Mucosa of descending colon (tissue), 3 donors: ENCODE measurements at regions not wholly inside any gene's neighbourhood (a gene's known extent, or its start where the extent isn't known, plus 50 kb on each side); places are given as distances from the start of the nearest gene placed in this dataset.

Experiments
- ATAC-seq: fragments of 200-7000 bp; cut with Tn5 transposase; one replicate; pipeline ENCODE4 v1.9.1; 2020; ENCODE audit warnings: mild to moderate bottlenecking, moderate library complexity
- DNase-seq, 3 donors: peaks; one replicate each; pipeline ENCODE4 v3.0.0-alpha.2; 2020
- H3K36me3 ChIP-seq: fragments of 200-600 bp; one replicate; pipeline ENCODE4 v1.8.0; 2021; ENCODE audit warnings: low read depth, mild to moderate bottlenecking
- H3K4me1 ChIP-seq: fragments of 200-600 bp; one replicate; pipeline ENCODE4 v1.8.0; 2021; ENCODE audit warnings: low read depth, mild to moderate bottlenecking
- H3K4me3 ChIP-seq: fragments of 200-600 bp; one replicate; pipeline ENCODE4 v1.8.0; 2021; ENCODE audit warnings: mild to moderate bottlenecking
- H3K9me3 ChIP-seq: fragments of 200-600 bp; one replicate; pipeline ENCODE4 v1.8.0; 2021; ENCODE audit warnings: mild to moderate bottlenecking
- CTCF ChIP-seq: fragments of 200-600 bp; IDR thresholded peaks from one replicate; pipeline ENCODE4 v1.8.0; 2022; ENCODE audit warnings: antibody characterized with exemption, mild to moderate bottlenecking
- intact Hi-C, 2 donors: fragments of 100-400 bp; cut with DNase I in 1 of 2; cut with micrococcal nuclease in 1 of 2; formaldehyde crosslinking; loops; one replicate each; pipeline versions ENCODE4 v1.11.0 to v1.11.1; 2022; cut with DNase I, micrococcal nuclease
- donor health status: DM: no; HTN: no; CAD: no; lungs with moderate emphysema.
- donor health status: DM: no; HTN: no; CAD: no.
- donor health status: DM: no; HTN: yes; CAD: no.

- ATAC-seq = no peak
- no peaks in the 10 kb centered on the region for H3K4me1 ChIP-seq
- DNase-seq = no peak
- peaks cover 15% of the 10 kb centered on the region for H3K9me3 ChIP-seq
- no peak overlapping the region for H3K4me3 ChIP-seq
- H3K36me3 ChIP-seq = no peaks in the 10 kb centered on the region
- TF ChIP-seq CTCF = no peak
- intact Hi-C loops = no loop called here
These were observed 417.2 kb downstream of the QKI start for GRCh38 chr6:163831736-163832135.

GRCh38 chr6:163830641-163831040, 416.1 kb downstream of the QKI start:
- Histone ChIP-seq H3K9me3 (peaks cover 15% of the 10 kb centered on the region), H3K4me3 (no peak overlapping the region), H3K36me3 (no peaks in the 10 kb centered on the region), H3K4me1 (no peaks in the 10 kb centered on the region)
- no peak for TF ChIP-seq CTCF
- intact Hi-C loops = no loop called here
- DNase-seq = no peak
- no peak for ATAC-seq

GRCh38 chr6:163828038-163828795, 413.7 kb downstream of the QKI start:
- Histone ChIP-seq H3K36me3 (no peaks in the 10 kb centered on the region), H3K9me3 (peaks cover 11% of the 10 kb centered on the region), H3K4me3 (no peak overlapping the region), H3K4me1 (no peaks in the 10 kb centered on the region)
- no peak for ATAC-seq
- no peak for DNase-seq
- no peak for TF ChIP-seq CTCF
- intact Hi-C loops = no loop called here

- Histone ChIP-seq H3K4me3 (no peak overlapping the region), H3K9me3 (peaks cover 8% of the 10 kb centered on the region), H3K4me1 (no peaks in the 10 kb centered on the region), H3K36me3 (no peaks in the 10 kb centered on the region)
- intact Hi-C loops = no loop called here
- DNase-seq = no peak
- no peak for TF ChIP-seq CTCF
- ATAC-seq = no peak
These were observed 412.6 kb downstream of the QKI start for GRCh38 chr6:163827143-163827542.

- DNase-seq (no peak), ATAC-seq (no peak)
- no peak for TF ChIP-seq CTCF
- intact Hi-C loops = no loop called here
- H3K4me3 ChIP-seq = no peak overlapping the region
- H3K36me3 ChIP-seq = no peaks in the 10 kb centered on the region
- peaks cover 7% of the 10 kb centered on the region for H3K9me3 ChIP-seq
- no peaks in the 10 kb centered on the region for H3K4me1 ChIP-seq
These were observed 412.1 kb downstream of the QKI start for GRCh38 chr6:163826629-163827028.

GRCh38 chr6:163825033-163825432, 410.5 kb downstream of the QKI start:
- Histone ChIP-seq H3K4me3 (no peak overlapping the region), H3K4me1 (no peaks in the 10 kb centered on the region), H3K36me3 (no peaks in the 10 kb centered on the region), H3K9me3 (peaks cover 6% of the 10 kb centered on the region)
- TF ChIP-seq CTCF = no peak
- ATAC-seq (no peak), DNase-seq (no peak)
- intact Hi-C loops = no loop called here
